ENCODE measurements at regions not wholly inside any gene's neighbourhood (a gene's known extent, or its start where the extent isn't known, plus 50 kb on each side); places are given as distances from the start of the nearest gene placed in this dataset.

- TF ChIP-seq CTCF (IDR thresholded peaks at IDR 0.05): no peak
- no peak for TF ChIP-seq POLR2AphosphoS5 (IDR thresholded peaks at IDR 0.05)
Measured at GRCh38 chr3:69438476-69438875, 52.6 kb upstream of the FRMD4B start.
